IPS-NIHi7 (cell line): ENCODE measurements at regions not wholly inside any gene's neighbourhood (a gene's known extent, or its start where the extent isn't known, plus 50 kb on each side); places are given as distances from the start of the nearest gene placed in this dataset.

ENCODE experiments used
- DNase-seq: peaks from one replicate; pipeline ENCODE4 v3.0.0; 2012; ENCODE audit warnings: mixed read lengths; ENCODE audit errors: extremely low spot score

DNA sequence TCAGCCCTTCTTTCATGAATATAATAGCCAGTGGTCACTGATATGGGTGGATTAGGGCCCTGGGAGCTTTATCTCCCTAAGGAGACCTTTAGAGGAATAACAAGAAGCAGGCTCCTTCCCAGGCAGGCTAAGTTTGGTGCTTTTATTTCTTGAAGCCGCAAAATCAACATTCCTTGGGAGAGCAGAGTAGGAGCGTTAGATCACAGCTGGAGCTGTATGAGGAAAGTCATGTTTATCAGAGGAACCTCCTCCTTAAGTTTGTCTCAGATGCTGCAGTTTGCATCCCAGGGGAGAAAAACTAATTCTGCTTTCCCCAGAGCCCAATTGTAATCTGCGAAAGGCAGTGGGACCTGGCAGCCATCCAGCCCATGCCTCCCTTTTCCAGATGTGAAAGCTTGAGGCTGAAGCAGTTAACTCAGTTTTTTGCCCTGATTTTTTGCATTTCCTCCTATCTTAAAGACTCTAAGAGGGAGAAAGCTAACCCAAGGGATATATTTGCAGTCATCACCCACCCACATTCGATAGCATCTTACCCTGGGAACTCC is 186.0 kb upstream of the FRMPD4 start:
- peak; percentile 19 for DNase-seq

DNA sequence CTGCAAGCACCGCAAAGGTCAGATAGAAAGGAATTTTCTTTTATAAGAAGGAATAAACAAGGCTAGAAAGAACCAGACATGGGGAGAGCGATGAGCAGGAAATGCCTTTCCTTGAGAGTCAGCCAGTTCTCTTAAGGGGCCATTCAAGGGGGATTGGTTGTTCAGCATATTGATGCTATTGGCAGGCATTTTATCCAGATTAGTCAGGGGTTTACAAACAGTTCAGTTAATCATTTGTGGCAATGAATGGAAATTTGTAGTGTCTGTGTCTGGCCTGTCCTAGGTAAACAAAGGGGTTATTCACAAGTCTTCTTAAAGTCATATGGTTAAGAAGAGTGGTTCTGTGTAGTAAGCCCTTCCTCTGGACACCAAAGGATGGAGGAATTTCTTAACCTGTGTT is 184.7 kb upstream of the FRMPD4 start:
- DNase-seq = peak; percentile 35

DNA sequence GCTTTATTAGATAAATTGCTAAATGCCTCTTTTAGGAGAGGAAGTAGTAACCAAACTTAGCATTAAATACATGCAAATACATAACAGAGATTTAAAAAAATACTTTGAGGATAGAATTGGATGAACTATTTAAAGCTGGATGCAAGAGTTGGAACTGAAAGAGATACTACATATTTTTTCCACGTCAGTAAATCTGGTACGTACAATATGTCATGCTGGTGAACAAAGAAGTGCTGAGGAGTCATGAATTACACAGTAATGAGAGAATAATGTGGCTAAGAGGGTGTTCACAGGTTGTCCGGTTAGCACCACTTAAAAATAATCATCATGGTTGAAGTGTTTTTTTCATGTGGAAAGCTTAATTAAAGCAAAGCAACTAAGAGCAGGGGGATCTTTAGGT is 184.1 kb upstream of the FRMPD4 start:
- DNase-seq = no peak

DNA sequence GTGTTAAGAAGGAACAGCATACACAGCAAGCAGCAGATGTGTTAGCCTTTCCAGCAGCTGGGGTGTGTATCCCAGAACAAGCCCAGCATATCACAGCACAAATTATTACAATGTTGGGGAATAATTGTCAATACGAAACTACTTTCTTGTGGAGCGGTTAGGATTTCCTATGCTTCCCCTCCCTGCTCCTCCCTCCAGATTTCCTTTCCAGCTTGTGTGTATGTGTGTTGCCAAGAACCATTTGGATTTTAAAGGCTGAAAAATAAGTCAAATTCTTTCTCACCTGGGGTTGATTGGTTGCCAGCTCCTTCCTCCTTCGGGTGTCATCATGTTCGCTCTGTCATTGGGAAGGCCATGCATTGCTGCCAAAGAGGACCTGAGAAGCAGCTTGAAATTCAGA is 178.2 kb upstream of the FRMPD4 start:
- no peak for DNase-seq

DNA sequence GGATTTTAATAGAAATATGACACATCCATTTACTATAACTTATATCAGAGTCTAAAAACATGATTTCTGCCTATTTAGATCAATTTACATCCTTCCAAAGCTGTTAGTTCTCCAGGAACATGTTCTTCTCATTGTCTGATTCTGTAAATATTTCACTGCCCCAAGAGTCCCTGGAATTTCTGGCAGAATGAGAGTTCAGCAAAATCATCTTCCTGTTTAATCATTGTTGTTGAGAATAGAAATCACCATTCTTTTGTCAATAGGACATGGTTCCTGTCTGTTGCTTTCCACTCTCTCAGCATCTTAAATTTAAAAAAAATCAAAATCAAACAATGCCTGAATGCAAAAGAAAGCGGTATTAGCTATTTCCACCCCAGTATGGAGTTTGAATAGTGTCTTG is 172.8 kb upstream of the FRMPD4 start:
- DNase-seq = no peak

DNA sequence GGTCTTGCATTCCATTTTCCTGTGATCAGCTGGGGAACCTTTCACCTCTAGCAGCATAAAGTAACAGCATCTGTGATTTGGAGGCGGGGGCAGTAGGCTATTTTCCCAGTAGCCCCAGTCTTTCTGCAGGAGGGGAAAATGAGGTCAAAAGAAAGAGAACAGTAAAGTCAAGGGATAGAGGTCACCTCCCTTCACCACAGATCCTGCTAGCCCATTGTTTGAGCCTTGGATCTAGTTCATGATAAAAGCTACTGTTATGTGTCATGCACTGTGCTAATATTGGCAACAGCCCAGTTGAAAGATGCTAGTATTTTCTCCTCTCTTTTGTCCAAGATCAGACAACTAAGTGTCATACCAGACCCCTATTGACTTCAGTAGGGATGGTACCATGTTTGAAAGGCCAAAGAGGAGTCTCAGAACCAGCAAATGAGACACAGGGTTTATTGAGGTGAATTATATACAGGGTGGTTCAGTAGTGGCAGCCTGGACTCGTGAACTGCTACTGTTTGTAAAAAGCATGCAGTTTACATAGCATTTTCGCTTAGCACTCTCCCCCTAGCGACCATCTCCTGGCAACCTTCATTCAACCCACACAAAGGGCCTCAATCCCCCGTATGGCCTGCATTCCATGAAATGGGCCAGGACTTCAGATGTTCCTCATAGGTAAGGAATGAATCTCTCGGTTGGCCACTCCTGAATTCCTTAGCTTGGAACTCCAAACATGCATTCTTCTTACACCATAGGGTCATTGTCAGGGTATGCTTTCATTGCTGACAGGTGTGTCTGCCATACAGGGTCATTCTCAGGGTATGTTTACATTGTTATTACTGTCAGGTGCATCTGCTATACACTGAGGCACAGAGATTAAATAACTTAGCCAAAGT is 170.0 kb upstream of the FRMPD4 start:
- DNase-seq = no peak

DNA sequence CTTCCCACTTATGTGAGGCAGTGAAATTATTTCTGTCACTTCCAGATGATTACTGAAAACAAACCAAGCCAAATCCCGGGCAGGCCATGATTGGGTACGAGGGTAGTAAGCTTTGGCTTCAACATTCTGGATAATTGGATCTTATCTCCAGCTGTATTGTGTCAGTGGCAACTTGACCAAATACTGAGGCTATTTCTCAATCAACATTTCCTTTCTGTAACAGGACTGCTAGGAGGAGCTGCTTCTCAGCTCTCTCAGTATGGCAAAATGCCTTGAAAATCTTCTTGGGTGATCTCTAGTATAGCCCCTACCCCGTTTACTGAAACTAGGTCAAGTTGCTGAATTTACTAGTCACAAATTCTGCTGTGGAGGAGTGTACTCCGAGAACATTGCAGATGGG is 169.3 kb upstream of the FRMPD4 start:
- no peak for DNase-seq

DNA sequence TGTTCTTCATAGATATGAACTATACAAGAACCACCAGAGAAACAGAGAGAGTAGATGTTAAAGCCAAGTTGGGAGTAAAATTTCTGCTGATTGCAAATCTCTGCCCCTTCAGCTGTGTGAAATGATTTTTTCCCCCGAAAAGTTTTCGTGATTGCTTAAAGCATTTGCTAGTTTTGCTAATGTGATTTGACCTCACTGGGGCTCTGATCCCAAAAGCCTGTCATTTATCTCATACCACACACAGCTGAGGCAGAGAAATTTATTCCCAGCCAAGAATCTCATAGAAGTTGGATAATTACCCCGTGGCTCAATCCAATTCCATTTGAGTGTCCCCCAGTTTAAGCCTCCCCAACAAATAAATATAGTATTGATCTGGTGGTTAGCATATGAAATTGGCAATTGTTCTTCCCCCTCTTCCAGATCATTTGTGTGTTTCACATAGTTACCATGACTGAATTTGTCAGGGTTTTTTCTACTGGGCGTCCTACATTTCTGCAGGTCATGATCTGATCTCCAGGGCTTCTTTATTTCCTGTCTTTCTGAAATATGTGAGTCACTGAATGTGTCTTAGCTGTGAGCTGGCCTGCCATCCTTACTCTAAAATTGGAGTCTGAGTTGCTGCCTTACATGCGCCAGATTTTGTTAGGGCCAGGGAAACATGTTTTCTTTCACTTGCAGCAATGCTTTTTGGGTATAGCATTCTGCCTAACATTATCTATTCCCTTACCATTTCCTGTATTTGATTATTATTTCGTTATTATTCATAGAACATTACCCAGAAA is 167.5 kb upstream of the FRMPD4 start:
- no peak for DNase-seq

DNA sequence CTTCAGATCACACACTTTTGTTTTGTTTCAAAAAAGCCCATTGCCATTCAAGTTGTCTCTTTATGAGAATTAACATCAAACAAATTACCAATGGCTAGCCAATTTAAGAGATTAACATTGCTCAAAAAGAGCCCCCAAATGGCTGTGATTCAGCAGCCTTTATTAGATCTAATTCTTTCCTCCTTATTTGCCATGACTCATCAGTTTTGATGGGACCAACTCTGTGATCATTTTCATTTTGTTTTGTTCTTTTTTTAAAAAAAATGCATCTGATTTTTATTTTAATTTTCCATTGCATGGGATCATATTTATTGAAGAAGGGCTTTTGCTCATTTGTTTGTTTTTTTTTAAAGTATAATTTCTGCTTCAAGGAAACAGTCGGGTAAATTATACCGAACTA is 161.6 kb upstream of the FRMPD4 start:
- no peak for DNase-seq

DNA sequence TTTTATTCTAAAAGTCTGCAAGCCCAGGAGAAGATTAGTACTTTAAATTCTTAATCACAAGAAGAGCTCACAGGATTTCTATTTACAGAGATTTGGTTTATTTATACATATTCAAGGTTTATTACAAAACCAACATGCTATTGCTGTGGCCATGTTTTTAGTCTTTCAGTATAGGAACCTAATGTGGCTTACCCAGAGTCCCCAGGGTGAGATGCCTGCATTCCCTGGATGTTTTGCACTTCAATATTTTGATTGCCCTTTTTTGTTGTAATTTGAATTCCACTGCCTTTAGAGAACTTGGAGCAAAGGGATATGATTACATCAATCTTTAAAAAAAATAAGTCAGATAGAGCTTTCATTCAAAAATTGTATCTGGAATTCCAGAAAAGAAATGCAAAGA is 146.0 kb upstream of the FRMPD4 start:
- no peak for DNase-seq

DNA sequence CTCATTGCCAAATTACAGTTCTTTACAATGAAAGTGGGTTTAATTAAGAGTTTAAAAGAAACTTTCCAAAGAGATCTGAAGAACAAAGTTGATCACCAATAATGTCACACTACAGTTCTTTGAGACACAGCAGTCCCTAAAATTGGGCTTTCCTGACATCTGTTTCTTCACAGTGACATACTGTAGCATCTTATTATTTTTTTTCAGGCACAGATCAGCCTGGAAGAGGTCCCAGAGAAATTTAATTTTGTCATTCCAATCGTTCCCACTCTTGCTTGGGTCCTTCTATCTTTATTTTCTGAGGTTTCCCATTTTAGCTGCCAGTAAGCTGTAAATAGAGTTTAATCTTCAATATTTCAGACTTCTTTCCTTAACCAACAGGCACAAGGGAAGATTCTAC is 143.1 kb upstream of the FRMPD4 start:
- no peak for DNase-seq

DNA sequence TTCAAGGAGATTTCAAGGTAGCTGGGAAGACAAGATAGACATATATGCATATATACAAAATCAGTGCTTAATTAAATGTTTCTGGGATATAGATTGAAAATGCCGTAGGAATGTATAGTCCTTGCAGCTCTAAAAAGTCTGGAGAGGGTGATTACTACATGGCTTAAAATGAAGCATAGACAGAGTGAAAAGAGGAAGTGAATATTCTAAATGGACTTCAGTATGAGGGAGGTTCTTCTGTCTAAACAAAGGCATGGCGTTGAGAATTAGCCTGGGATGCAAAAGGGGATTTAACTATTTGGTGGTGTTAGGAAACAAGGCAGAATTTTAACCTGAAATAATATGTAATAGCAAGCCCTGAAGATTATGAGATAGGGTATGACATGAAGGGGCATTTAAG is 141.5 kb upstream of the FRMPD4 start:
- DNase-seq = no peak

DNA sequence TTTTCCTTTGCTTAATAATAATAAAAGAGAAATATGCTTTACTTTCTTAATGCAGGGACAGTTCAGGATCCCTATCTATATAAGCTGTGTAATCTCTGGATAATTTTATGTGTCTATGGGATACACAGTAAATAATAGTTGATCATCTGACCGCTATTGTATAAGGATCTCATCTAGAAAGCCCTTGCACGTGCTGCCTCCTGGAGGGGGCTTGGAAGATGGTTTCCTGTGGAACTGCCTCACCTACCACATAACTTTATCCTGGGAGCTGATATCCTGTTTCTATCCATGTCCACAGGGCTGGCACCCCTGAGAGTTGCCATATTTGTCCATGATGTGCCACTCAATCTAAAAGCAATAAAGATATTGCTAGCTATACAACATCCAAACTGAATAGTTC is 139.3 kb upstream of the FRMPD4 start:
- DNase-seq = peak; percentile 31

DNA sequence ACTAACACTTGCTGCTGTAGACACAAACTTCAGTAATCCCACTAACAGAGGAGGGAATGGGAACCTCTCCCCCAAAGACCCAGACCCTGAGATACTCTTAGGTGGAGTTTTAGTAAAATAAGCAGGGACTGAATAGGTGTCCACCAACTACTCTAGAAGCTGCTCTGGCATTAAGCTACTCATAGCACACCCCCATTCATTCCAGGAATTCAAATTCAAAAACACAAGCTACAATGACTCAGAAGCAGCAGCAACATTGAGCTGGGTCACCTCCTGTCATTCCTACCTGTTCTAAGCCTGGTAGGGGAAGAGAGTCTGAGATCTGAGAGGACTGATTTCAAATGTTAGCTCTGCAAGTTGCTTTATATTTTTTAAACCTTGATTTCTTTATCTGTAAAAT is 135.4 kb upstream of the FRMPD4 start:
- peak; percentile 18 for DNase-seq

DNA sequence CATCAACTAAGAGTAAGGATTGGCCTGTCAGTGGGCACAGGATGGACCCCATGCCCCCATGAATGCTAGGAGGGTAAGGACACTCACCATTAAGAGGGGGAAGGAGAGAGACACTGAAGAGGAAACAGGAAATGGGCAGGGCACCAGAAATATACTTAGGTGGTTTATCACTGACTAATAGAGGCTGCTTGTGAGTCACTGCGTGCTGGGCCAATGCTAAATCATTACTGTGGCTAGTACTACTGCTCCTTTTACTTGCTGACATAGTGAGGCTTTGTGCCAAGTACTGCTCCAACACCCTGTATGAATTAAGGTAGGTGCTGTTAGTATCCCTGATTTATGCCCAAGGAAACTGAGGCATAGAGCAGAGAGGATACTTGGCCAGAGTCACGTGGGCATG is 130.4 kb upstream of the FRMPD4 start:
- no peak for DNase-seq

DNA sequence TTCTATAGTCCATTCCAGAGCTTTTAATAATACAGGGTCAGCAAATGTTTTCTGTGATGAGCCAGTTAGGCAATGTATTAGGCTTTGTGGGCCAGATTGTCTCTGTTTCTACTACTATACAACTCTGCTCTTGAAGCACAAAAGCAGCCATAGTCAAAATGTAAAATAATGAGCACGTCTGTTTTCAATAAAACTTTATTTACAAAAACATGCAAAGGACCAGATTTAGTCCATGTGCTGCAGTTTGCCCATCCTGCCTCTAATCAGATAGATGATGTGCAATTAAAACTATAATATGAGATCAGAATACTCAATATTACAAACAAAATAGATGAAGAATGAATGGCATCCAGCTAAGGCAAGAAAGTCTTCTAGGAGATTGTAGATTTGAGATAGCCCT is 127.8 kb upstream of the FRMPD4 start:
- DNase-seq = no peak

DNA sequence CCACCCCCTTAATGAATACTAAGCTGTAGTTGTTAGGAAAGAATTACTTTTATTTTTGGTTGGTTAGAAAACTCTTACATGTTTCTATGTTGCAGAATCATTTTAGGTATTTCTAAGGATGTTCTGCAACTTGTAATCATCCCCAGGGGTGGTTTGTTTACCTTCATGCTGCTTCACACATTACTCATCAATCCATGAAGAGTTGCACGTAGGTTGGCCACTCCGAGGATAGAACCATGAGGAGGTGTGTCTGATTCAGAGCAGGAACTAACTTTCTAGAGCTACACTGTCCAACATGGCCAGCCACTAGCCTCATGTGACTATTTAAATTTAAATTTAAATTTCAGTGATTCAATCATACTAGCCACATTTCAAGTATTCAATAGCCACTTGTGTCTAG is 127.2 kb upstream of the FRMPD4 start:
- no peak for DNase-seq

DNA sequence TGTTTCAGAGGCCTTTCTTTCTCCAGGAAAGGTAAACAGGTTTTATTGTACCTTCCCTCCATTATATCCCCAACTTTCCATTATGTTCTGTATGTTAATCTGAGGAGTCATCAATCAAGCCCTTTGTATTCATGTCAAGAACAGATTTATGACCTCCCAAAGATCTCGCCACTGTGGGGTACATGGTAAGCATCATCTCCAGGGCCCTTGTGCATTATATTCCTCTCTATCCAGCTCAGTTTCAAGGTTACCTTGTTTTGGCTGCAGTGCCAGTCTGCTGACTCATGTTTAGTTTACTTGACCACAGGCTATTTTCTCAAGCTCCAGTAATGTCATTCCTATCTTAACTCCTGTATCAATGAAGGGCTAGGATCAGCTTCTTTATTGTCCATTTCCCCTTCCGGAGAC is 125.1 kb upstream of the FRMPD4 start:
- DNase-seq = no peak

DNA sequence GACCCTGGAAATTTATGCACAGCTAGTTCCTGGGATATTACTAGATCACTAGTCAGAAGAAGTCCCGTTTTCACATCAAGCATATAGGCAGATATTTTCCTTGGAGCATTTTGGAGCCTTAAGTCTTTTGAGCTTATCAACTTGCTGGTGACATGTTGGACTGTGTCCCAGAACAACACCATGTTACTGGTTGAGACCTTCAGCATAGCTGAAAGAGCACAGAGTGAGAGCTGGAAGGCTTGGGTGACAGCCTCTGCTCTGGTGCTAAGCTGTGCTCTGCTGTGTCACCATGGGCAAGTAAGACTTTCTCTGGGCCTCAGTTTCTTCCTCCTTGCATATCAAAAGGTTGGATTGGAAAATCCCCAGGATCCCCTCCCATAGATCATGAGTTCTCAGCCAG is 116.6 kb upstream of the FRMPD4 start:
- no peak for DNase-seq

DNA sequence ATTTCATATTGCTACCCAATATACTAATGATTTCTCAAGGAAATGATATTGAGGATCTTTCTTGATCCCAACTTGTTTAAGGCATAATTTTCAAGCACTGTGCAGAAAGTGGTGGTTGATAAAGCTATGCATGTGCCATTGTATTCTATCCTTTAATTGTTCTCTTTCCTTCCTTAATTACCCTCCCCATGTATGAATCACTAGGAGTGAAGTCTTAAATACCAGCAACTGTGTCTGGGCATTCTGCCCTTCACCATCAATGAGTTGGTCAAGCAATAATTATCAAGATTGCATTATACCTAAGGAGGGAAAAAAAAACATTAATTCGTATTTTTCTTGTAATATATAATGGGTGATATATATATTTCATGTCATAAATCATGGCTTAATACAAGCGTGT is 111.8 kb upstream of the FRMPD4 start:
- DNase-seq = no peak

DNA sequence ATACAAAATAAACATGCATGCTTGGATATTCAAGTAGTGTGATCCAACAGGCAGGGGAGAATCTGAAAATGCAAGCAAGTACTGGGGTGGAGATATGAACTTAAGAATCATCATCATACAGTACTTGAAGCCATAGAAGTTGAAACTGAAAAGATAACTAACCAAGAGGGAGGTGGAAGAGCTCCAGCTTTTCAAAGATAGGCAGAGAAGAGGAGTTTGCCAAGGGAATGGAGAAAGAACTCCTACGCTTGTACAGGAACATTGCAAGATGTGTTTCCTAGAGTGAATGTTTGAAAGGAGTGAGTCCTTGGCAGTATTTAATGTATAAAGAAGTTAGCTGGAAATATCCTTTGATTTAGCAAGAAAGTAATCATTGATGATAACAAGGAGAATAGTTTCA is 106.2 kb upstream of the FRMPD4 start:
- DNase-seq = no peak

DNA sequence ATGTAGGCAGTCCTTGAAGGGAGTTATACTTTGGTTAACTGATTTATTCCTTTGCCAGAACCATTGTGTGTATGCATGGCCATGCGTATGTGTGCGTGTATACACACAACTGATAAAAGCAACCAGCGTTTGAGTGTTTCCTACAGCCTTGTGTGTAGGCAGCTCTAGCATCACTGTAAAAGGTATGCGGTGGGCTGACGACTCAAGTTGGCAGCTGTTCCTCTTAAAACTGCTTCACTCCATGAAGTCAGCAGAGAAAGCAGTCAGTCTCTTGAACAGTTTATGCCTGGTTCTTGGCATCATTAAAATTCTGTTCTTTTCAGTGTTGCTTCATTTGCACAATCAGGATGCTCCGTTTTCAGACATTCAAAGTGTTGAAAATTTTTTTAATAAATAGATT is 103.5 kb upstream of the FRMPD4 start:
- DNase-seq = no peak

DNA sequence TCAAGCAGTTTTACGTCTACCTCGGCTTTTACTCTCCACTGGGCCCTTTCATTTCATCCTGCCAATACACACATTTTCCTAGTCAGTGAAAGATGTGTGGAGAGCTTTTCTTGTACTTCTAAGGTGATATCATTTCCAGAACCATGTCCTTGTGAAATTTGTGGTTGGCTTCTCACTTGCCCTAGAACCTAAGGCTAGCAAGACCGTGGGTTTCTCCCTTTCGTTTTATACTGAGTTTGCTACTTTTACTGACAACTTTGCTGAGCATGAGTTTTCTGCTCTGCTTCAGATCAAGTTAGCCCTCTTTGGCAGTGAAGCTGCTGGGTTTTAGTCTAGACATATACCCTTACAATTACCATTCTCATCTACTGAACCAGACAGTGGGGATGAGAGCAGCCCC is 95.7 kb upstream of the FRMPD4 start:
- no peak for DNase-seq
